GM20000 (cell line): ENCODE measurements at regions not wholly inside any gene's neighbourhood (a gene's known extent, or its start where the extent isn't known, plus 50 kb on each side); places are given as distances from the start of the nearest gene placed in this dataset.

Experiments
- DNase-seq: peaks from one replicate; pipeline ENCODE4 v3.0.0; 2012; ENCODE audit warnings: low spot score
- CTCF ChIP-seq: IDR thresholded peaks from 2 replicates; pipeline ENCODE4 v1.5.1; 2012; ENCODE audit warnings: mild to moderate bottlenecking, control low read depth; ENCODE audit errors: extremely low read depth, missing control alignments

GRCh38 chr4:89572224-89572858 lies 264.6 kb downstream of the SNCA start:
- no peak for TF ChIP-seq CTCF
- DNase-seq = no peak

- no peak for DNase-seq
- TF ChIP-seq CTCF = no peak
These were observed 263.3 kb upstream of the GPRIN3 start for GRCh38 chr4:89570931-89571330.

GRCh38 chr4:89567936-89568335 lies 260.3 kb upstream of the GPRIN3 start:
- no peak for DNase-seq
- TF ChIP-seq CTCF = no peak

- no peak for TF ChIP-seq CTCF
These were observed 255.8 kb upstream of the GPRIN3 start for GRCh38 chr4:89563431-89563830.

GRCh38 chr4:89562746-89563145 lies 255.1 kb upstream of the GPRIN3 start:
- no peak for TF ChIP-seq CTCF
- DNase-seq = no peak

More at GRCh38 chr4:89563431-89563830, 255.8 kb upstream of the GPRIN3 start:
- DNase-seq = no peak

- DNase-seq = no peak
- no peak for TF ChIP-seq CTCF
These were observed 253.4 kb upstream of the GPRIN3 start for GRCh38 chr4:89561048-89561447.

- TF ChIP-seq CTCF = peak; percentile 10
- no peak for DNase-seq
These were observed 250.5 kb upstream of the GPRIN3 start for GRCh38 chr4:89558147-89558546.
